Ascending aorta (tissue), 2 donors: ENCODE measurements at regions not wholly inside any gene's neighbourhood (a gene's known extent, or its start where the extent isn't known, plus 50 kb on each side); places are given as distances from the start of the nearest gene placed in this dataset.

ENCODE experiments used
- DNase-seq, 2 donors: peaks; one replicate each; pipeline ENCODE4 v3.0.0-alpha.2; 2019; ENCODE audit warnings: low spot score in 2 of 2
- H3K27ac ChIP-seq, 2 donors: fragments of 200-600 bp; sonication (generic); one replicate each; pipeline ENCODE4 v1.5.1; 2016 to 2017; ENCODE audit warnings: mild to moderate bottlenecking in 1 of 2
- H3K27me3 ChIP-seq: fragments of 200-600 bp; sonication (generic); one replicate; pipeline ENCODE4 v1.5.1; 2017
- H3K36me3 ChIP-seq, 2 donors: fragments of 200-600 bp; sonication (generic); one replicate each; pipeline ENCODE4 v1.5.1; 2016
- H3K4me1 ChIP-seq, 2 donors: fragments of 200-600 bp; sonication (generic); one replicate each; pipeline ENCODE4 v1.5.1; 2016 to 2017; ENCODE audit warnings: mild to moderate bottlenecking in 1 of 2
- H3K4me3 ChIP-seq, 2 donors: fragments of 200-600 bp; sonication (generic); one replicate each; pipeline ENCODE4 v1.5.1; 2016 to 2017; ENCODE audit warnings: mild to moderate bottlenecking in 1 of 2
- H3K9me3 ChIP-seq, 2 donors: fragments of 200-600 bp; sonication (generic); one replicate each; pipeline ENCODE4 v1.5.1; 2016
- CTCF ChIP-seq, 3 experiments: fragments of 200-600 bp in 2 of 3; fragments of 450-650 bp in 1 of 3; sonication (generic) in 2 of 3; IDR thresholded peaks; one replicate each; pipeline ENCODE4 v1.5.1; 2016 to 2019; ENCODE audit warnings: antibody characterized with exemption in 3 of 3, mild to moderate bottlenecking in 1 of 3, moderate library complexity in 1 of 3
- intact Hi-C: fragments of 100-400 bp; cut with DNase I; formaldehyde crosslinking; loops from one replicate; pipeline ENCODE4 v1.15.1; 2023

GRCh38 chr4:179467878-179468277 lies 2025.6 kb upstream of the AGA start:
- no peak overlapping the region for H3K27ac ChIP-seq
- no peaks in the 10 kb centered on the region for H3K4me1 ChIP-seq
- intact Hi-C loops = no loop called here
- H3K4me3 ChIP-seq = no peak overlapping the region
- no peak for DNase-seq
- no peaks in the 10 kb centered on the region for H3K9me3 ChIP-seq
- TF ChIP-seq CTCF (IDR thresholded peaks at IDR 0.05) = no peak
- no peaks in the 10 kb centered on the region for H3K36me3 ChIP-seq
- no peaks in the 10 kb centered on the region for H3K27me3 ChIP-seq

GRCh38 chr4:179472164-179472563 lies 2029.9 kb upstream of the AGA start:
- no peaks in the 10 kb centered on the region for H3K36me3 ChIP-seq
- intact Hi-C loops = no loop called here
- no peak for DNase-seq
- H3K27me3 ChIP-seq = no peaks in the 10 kb centered on the region
- no peak overlapping the region for H3K4me3 ChIP-seq
- TF ChIP-seq CTCF (IDR thresholded peaks at IDR 0.05) = no peak
- H3K9me3 ChIP-seq = no peaks in the 10 kb centered on the region
- no peaks in the 10 kb centered on the region for H3K4me1 ChIP-seq
- no peak overlapping the region for H3K27ac ChIP-seq

- H3K9me3 ChIP-seq = no peaks in the 10 kb centered on the region
- intact Hi-C loops = no loop called here
- H3K27me3 ChIP-seq = no peaks in the 10 kb centered on the region
- H3K4me1 ChIP-seq = no peaks in the 10 kb centered on the region
- H3K36me3 ChIP-seq = no peaks in the 10 kb centered on the region
- no peak overlapping the region for H3K27ac ChIP-seq
- no peak for TF ChIP-seq CTCF (IDR thresholded peaks at IDR 0.05)
- DNase-seq = no peak
- H3K4me3 ChIP-seq = no peak overlapping the region
Measured at GRCh38 chr4:179478608-179479007, 2036.4 kb upstream of the AGA start.

DNA sequence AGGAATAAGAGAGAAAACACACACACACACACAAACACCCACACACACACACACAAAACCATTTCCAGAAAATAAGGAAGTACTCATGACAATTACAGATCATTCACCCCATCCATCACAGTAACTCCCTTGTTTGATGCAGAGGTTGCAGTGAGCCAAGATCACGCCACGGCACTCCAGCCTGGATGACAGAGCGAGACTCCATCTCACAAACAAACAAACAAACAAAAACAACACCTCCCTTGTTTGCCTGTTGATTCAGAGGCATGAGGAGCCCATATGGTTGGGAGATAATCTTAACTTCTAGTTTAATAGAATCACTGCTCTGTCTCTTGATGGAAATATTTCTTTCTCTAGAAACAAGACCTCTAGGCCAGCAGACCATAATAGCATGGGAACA lies 2043.5 kb upstream of the AGA start:
- DNase-seq = no peak
- TF ChIP-seq CTCF (IDR thresholded peaks at IDR 0.05) = no peak
- H3K36me3 ChIP-seq = no peaks in the 10 kb centered on the region
- H3K9me3 ChIP-seq = no peaks in the 10 kb centered on the region
- no peaks in the 10 kb centered on the region for H3K27me3 ChIP-seq
- H3K27ac ChIP-seq = no peak overlapping the region
- no peaks in the 10 kb centered on the region for H3K4me1 ChIP-seq
- intact Hi-C loops = no loop called here
- no peak overlapping the region for H3K4me3 ChIP-seq

- no peaks in the 10 kb centered on the region for H3K4me1 ChIP-seq
- no peak for DNase-seq
- H3K9me3 ChIP-seq = no peaks in the 10 kb centered on the region
- H3K27me3 ChIP-seq = no peaks in the 10 kb centered on the region
- H3K36me3 ChIP-seq = no peaks in the 10 kb centered on the region
- H3K27ac ChIP-seq = no peak overlapping the region
- H3K4me3 ChIP-seq = no peak overlapping the region
- intact Hi-C loops = no loop called here
- TF ChIP-seq CTCF (IDR thresholded peaks at IDR 0.05) = no peak
Measured at GRCh38 chr4:179486570-179487335, 2044.5 kb upstream of the AGA start.
